HG02885 (cell line): ENCODE measurements at regions not wholly inside any gene's neighbourhood (a gene's known extent, or its start where the extent isn't known, plus 50 kb on each side); places are given as distances from the start of the nearest gene placed in this dataset.

Experiments
- ATAC-seq: cut with Tn5 transposase; IDR thresholded peaks from one replicate; pipeline ENCODE4 v1.9.1; 2021; ENCODE audit warnings: mild to moderate bottlenecking; ENCODE audit not compliant: unreplicated experiment, poor library complexity

GRCh38 chr10:108425283-108425964 lies 1260.9 kb upstream of the SORCS1 start:
- ATAC-seq: no peak

- ATAC-seq: no peak
Observed at GRCh38 chr10:108424656-108425055, 1260.2 kb upstream of the SORCS1 start.

- no peak for ATAC-seq
Observed at GRCh38 chr10:108422286-108422685, 1257.8 kb upstream of the SORCS1 start.

GRCh38 chr10:108421266-108421665 lies 1256.8 kb upstream of the SORCS1 start:
- no peak for ATAC-seq

- no peak for ATAC-seq
Observed at GRCh38 chr10:108413954-108414353, 1249.4 kb upstream of the SORCS1 start.

GRCh38 chr10:108412323-108412722 lies 1247.8 kb upstream of the SORCS1 start:
- ATAC-seq: no peak

GRCh38 chr10:108411894-108412293 lies 1247.4 kb upstream of the SORCS1 start:
- ATAC-seq: no peak

GRCh38 chr10:108411206-108411605 lies 1246.7 kb upstream of the SORCS1 start:
- ATAC-seq: no peak

GRCh38 chr10:108410236-108410635 lies 1245.7 kb upstream of the SORCS1 start:
- no peak for ATAC-seq

GRCh38 chr10:108409306-108409705 lies 1244.8 kb upstream of the SORCS1 start:
- ATAC-seq: no peak

- no peak for ATAC-seq
Observed at GRCh38 chr10:108404155-108404554, 1239.6 kb upstream of the SORCS1 start.

GRCh38 chr10:108399465-108399864 lies 1235.0 kb upstream of the SORCS1 start:
- ATAC-seq: no peak

GRCh38 chr10:108393089-108393488 lies 1228.6 kb upstream of the SORCS1 start:
- ATAC-seq: no peak

GRCh38 chr10:108392286-108392685 lies 1227.8 kb upstream of the SORCS1 start:
- ATAC-seq: no peak

GRCh38 chr10:108388706-108389105 lies 1224.2 kb upstream of the SORCS1 start:
- no peak for ATAC-seq

- ATAC-seq: no peak
Observed at GRCh38 chr10:108385963-108386362, 1221.5 kb upstream of the SORCS1 start.

- no peak for ATAC-seq
Observed at GRCh38 chr10:108384378-108384777, 1219.9 kb upstream of the SORCS1 start.

- ATAC-seq: no peak
Observed at GRCh38 chr10:108378779-108379178, 1214.3 kb upstream of the SORCS1 start.

GRCh38 chr10:108375691-108376090 lies 1211.2 kb upstream of the SORCS1 start:
- ATAC-seq: no peak

GRCh38 chr10:108374991-108375390 lies 1210.5 kb upstream of the SORCS1 start:
- no peak for ATAC-seq

GRCh38 chr10:108365541-108365940 lies 1201.0 kb upstream of the SORCS1 start:
- no peak for ATAC-seq

GRCh38 chr10:108363576-108363975 lies 1199.1 kb upstream of the SORCS1 start:
- no peak for ATAC-seq

- no peak for ATAC-seq
Observed at GRCh38 chr10:108362961-108363360, 1198.5 kb upstream of the SORCS1 start.
